Epithelial cell of esophagus (primary cell): ENCODE measurements at regions not wholly inside any gene's neighbourhood (a gene's known extent, or its start where the extent isn't known, plus 50 kb on each side); places are given as distances from the start of the nearest gene placed in this dataset.
A peak's percentile ranks its signal among the peaks of the same experiment; 100 is the strongest.
"Not testable (repeated sequence)": the region's sequence is repeated elsewhere in the genome, so short reads cannot be mapped to it uniquely, and the experiment has no call there.

Experiments used
- DNase-seq: peaks from one replicate; pipeline ENCODE4 v3.0.0; 2010; ENCODE audit warnings: low read depth
- H3K4me3 ChIP-seq: 2 replicates; pipeline ENCODE4 v1.5.1; 2011; ENCODE audit warnings: mild to moderate bottlenecking, low read length, control low read depth
- CTCF ChIP-seq: IDR thresholded peaks from 2 replicates; pipeline ENCODE4 v1.5.1; 2011; ENCODE audit warnings: low read depth, mild to moderate bottlenecking, low read length, control low read depth, inconsistent platforms; ENCODE audit not compliant: insufficient read depth; ENCODE audit errors: missing control alignments

- no peak for TF ChIP-seq CTCF
- DNase-seq = no peak
- no peak overlapping the region for H3K4me3 ChIP-seq
Measured at GRCh38 chr14:54010981-54011380, 54.4 kb upstream of the BMP4 start.

GRCh38 chr14:54023027-54023426 lies 66.4 kb upstream of the BMP4 start:
- no peak for DNase-seq
- no peak for TF ChIP-seq CTCF
- no peak overlapping the region for H3K4me3 ChIP-seq

GRCh38 chr14:54025661-54026060 lies 69.0 kb upstream of the BMP4 start:
- H3K4me3 ChIP-seq = no peak overlapping the region
- DNase-seq = peak; percentile 57
- peak; percentile 68 for TF ChIP-seq CTCF

GRCh38 chr14:54026671-54027070 lies 70.0 kb upstream of the BMP4 start:
- DNase-seq = no peak
- TF ChIP-seq CTCF = no peak
- H3K4me3 ChIP-seq = no peak overlapping the region

- not testable (repeated sequence) for DNase-seq, H3K4me3 ChIP-seq
Measured at GRCh38 chr14:54030996-54031395, 74.4 kb upstream of the BMP4 start.

GRCh38 chr14:54033285-54033684 lies 76.7 kb upstream of the BMP4 start:
- not testable (repeated sequence) for DNase-seq

GRCh38 chr14:54038724-54039123 lies 82.1 kb upstream of the BMP4 start:
- no peak overlapping the region for H3K4me3 ChIP-seq
- DNase-seq = no peak
- TF ChIP-seq CTCF = no peak

More at GRCh38 chr14:54033285-54033684, 76.7 kb upstream of the BMP4 start:
- not testable (repeated sequence) for H3K4me3 ChIP-seq

GRCh38 chr14:54039311-54039710 lies 82.7 kb upstream of the BMP4 start:
- no peak overlapping the region for H3K4me3 ChIP-seq
- no peak for TF ChIP-seq CTCF
- DNase-seq = no peak
